H1 (cell line): ENCODE measurements at regions not wholly inside any gene's neighbourhood (a gene's known extent, or its start where the extent isn't known, plus 50 kb on each side); places are given as distances from the start of the nearest gene placed in this dataset.

Experiments used
- TF ChIP-seq, protein P1 (sequence below), 3 experiments: IDR thresholded peaks; 1 replicate in 2 of 3; 2 replicates in 1 of 3; pipeline versions ENCODE4 v1.5.1 to v1.6.1; 2011; ENCODE audit warnings: low read length in 3 of 3, mild to moderate bottlenecking in 3 of 3, inconsistent platforms in 2 of 3, low read depth in 1 of 3, moderate library complexity in 1 of 3; ENCODE audit not compliant: insufficient read depth in 1 of 3; ENCODE audit errors: control extremely low read depth in 1 of 3
- TF ChIP-seq, protein P2 (sequence below): IDR thresholded peaks from 2 replicates; pipeline ENCODE4 v1.6.1; 2011; ENCODE audit warnings: low read length, improper control_type of control experiment

DNA sequence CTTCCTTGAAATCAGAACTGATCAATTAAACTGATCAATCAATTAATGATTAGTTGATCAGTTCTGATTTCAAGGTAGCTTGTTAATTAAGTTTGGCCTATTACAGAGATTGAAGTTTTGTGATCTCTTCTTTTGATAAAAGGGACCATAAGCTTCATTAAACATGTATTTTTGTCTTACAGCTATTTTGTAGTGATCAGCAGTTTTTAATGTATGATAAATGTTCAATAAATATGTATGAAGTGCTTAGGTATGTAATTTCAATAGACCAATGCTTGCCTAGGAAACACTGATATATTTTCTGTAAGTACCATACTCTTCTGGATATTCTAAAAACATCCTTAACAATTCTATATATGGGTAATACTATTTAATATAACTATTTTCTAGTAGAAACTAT, 569.6 kb downstream of the BRINP3 start (continued):
- TF ChIP-seq, protein P1, sequence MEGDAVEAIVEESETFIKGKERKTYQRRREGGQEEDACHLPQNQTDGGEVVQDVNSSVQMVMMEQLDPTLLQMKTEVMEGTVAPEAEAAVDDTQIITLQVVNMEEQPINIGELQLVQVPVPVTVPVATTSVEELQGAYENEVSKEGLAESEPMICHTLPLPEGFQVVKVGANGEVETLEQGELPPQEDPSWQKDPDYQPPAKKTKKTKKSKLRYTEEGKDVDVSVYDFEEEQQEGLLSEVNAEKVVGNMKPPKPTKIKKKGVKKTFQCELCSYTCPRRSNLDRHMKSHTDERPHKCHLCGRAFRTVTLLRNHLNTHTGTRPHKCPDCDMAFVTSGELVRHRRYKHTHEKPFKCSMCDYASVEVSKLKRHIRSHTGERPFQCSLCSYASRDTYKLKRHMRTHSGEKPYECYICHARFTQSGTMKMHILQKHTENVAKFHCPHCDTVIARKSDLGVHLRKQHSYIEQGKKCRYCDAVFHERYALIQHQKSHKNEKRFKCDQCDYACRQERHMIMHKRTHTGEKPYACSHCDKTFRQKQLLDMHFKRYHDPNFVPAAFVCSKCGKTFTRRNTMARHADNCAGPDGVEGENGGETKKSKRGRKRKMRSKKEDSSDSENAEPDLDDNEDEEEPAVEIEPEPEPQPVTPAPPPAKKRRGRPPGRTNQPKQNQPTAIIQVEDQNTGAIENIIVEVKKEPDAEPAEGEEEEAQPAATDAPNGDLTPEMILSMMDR (IDR thresholded peaks at IDR 0.05; ENCODE audit: control extremely low read depth in 1 of 3, insufficient read depth in 1 of 3, low read depth in 1 of 3, low read length in 3 of 3) = no peak
- TF ChIP-seq, protein P2, sequence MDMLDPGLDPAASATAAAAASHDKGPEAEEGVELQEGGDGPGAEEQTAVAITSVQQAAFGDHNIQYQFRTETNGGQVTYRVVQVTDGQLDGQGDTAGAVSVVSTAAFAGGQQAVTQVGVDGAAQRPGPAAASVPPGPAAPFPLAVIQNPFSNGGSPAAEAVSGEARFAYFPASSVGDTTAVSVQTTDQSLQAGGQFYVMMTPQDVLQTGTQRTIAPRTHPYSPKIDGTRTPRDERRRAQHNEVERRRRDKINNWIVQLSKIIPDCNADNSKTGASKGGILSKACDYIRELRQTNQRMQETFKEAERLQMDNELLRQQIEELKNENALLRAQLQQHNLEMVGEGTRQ = no peak
